ENCODE measurements at regions not wholly inside any gene's neighbourhood (a gene's known extent, or its start where the extent isn't known, plus 50 kb on each side); places are given as distances from the start of the nearest gene placed in this dataset.

DNA sequence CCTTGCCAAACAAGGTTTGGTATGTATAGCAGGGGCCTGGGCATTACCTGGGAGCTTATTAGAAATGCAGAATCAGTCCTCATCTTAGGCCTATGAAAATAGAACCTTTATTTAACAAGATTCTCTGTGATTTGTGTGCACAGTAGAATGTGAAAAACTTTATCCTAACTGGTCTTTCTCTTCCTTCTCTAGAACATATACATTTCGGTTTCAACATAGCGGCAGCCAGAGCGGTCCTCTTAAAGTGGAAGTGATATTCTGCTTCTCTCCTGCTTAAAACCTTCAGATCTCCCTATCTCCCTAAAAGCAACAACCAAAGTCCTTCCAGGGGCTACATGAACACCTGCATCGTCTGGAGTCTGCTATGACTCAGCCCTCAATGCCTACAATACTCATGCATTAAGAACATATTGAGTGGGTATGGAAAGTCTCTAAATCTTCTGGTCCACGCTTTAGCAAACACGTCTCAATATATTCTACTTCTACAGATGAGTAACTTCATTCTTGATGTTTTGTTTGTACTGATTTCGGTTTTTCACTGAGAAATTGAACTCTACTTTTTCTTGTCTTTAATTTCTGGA, 84.5 kb downstream of the SPRY2 start (continued):
- TF ChIP-seq STAT1 (conservative IDR thresholded peaks at IDR 0.05): no peak
- no peak for TF ChIP-seq RAD21 (IDR thresholded peaks at IDR 0.05; ENCODE audit: insufficient read depth, low read depth, low read length)
- 0 out of 2 replicates have a peak, but pooled peaks have one; percentile 25 for TF ChIP-seq MEF2A (IDR thresholded peaks at IDR 0.05; ENCODE audit: insufficient read depth, low read depth, low read length)
- 0 out of 2 replicates have a peak, but pooled peaks have one; percentile 47 for TF ChIP-seq GATAD2B (conservative IDR thresholded peaks at IDR 0.05; ENCODE audit: low read depth)
- peak; percentile 43 for TF ChIP-seq ATF7 (IDR thresholded peaks at IDR 0.05; ENCODE audit: low read depth)
- TF ChIP-seq KAT2A (conservative IDR thresholded peaks at IDR 0.05; ENCODE audit: control insufficient read depth, low read depth, low read length): no peak
- peak; percentile 34; the same call in 1 of the 2 replicates for TF ChIP-seq PAX5 (IDR thresholded peaks at IDR 0.05; ENCODE audit: borderline replicate concordance, low read depth, low read length)
- TF ChIP-seq SMAD5 (IDR thresholded peaks at IDR 0.05; ENCODE audit: low read depth): no peak
- TF ChIP-seq, protein P1, sequence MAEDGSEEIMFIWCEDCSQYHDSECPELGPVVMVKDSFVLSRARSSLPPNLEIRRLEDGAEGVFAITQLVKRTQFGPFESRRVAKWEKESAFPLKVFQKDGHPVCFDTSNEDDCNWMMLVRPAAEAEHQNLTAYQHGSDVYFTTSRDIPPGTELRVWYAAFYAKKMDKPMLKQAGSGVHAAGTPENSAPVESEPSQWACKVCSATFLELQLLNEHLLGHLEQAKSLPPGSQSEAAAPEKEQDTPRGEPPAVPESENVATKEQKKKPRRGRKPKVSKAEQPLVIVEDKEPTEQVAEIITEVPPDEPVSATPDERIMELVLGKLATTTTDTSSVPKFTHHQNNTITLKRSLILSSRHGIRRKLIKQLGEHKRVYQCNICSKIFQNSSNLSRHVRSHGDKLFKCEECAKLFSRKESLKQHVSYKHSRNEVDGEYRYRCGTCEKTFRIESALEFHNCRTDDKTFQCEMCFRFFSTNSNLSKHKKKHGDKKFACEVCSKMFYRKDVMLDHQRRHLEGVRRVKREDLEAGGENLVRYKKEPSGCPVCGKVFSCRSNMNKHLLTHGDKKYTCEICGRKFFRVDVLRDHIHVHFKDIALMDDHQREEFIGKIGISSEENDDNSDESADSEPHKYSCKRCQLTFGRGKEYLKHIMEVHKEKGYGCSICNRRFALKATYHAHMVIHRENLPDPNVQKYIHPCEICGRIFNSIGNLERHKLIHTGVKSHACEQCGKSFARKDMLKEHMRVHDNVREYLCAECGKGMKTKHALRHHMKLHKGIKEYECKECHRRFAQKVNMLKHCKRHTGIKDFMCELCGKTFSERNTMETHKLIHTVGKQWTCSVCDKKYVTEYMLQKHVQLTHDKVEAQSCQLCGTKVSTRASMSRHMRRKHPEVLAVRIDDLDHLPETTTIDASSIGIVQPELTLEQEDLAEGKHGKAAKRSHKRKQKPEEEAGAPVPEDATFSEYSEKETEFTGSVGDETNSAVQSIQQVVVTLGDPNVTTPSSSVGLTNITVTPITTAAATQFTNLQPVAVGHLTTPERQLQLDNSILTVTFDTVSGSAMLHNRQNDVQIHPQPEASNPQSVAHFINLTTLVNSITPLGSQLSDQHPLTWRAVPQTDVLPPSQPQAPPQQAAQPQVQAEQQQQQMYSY (CRISPR knock-in tag; IDR thresholded peaks at IDR 0.05): no peak
- no peak for TF ChIP-seq FOXK2 (IDR thresholded peaks at IDR 0.05)
- TF ChIP-seq WRNIP1 (IDR thresholded peaks at IDR 0.05; ENCODE audit: borderline replicate concordance, low read depth, low read length): no peak
- no peak for TF ChIP-seq CHD1 (IDR thresholded peaks at IDR 0.05; ENCODE audit: low read depth, low read length)
- TF ChIP-seq SIX5 (IDR thresholded peaks at IDR 0.05; ENCODE audit: low read depth, low read length, severe bottlenecking): no peak
- peak; percentile 53; the same call in 1 of the 2 replicates for TF ChIP-seq ZBED1 (IDR thresholded peaks at IDR 0.05; ENCODE audit: borderline replicate concordance)
- no peak for TF ChIP-seq E2F4 (IDR thresholded peaks at IDR 0.05; ENCODE audit: low read depth, low read length)
- TF ChIP-seq KLF5 (IDR thresholded peaks at IDR 0.05; ENCODE audit: partially characterized antibody): no peak
- no peak for TF ChIP-seq CBX5 (IDR thresholded peaks at IDR 0.05; ENCODE audit: low read depth)
- peak; percentile 77; the same call in 1 of the 2 replicates for TF ChIP-seq CREM (IDR thresholded peaks at IDR 0.05; ENCODE audit: low read depth)
- TF ChIP-seq SPI1 (IDR thresholded peaks at IDR 0.05; ENCODE audit: borderline replicate concordance, insufficient read depth, low read depth, low read length): no peak
- TF ChIP-seq, protein P2, sequence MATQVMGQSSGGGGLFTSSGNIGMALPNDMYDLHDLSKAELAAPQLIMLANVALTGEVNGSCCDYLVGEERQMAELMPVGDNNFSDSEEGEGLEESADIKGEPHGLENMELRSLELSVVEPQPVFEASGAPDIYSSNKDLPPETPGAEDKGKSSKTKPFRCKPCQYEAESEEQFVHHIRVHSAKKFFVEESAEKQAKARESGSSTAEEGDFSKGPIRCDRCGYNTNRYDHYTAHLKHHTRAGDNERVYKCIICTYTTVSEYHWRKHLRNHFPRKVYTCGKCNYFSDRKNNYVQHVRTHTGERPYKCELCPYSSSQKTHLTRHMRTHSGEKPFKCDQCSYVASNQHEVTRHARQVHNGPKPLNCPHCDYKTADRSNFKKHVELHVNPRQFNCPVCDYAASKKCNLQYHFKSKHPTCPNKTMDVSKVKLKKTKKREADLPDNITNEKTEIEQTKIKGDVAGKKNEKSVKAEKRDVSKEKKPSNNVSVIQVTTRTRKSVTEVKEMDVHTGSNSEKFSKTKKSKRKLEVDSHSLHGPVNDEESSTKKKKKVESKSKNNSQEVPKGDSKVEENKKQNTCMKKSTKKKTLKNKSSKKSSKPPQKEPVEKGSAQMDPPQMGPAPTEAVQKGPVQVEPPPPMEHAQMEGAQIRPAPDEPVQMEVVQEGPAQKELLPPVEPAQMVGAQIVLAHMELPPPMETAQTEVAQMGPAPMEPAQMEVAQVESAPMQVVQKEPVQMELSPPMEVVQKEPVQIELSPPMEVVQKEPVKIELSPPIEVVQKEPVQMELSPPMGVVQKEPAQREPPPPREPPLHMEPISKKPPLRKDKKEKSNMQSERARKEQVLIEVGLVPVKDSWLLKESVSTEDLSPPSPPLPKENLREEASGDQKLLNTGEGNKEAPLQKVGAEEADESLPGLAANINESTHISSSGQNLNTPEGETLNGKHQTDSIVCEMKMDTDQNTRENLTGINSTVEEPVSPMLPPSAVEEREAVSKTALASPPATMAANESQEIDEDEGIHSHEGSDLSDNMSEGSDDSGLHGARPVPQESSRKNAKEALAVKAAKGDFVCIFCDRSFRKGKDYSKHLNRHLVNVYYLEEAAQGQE (IDR thresholded peaks at IDR 0.05; ENCODE audit: low read depth, low read length): no peak
- TF ChIP-seq POLR2AphosphoS2 (IDR thresholded peaks at IDR 0.05; ENCODE audit: low read depth, low read length): no peak

Data from GM12878 (cell line).